K562 (cell line): ENCODE measurements at regions not wholly inside any gene's neighbourhood (a gene's known extent, or its start where the extent isn't known, plus 50 kb on each side); places are given as distances from the start of the nearest gene placed in this dataset.

Experiments
- ARHGAP35 ChIP-seq: fragments of 450-650 bp; IDR thresholded peaks from 2 replicates; pipeline ENCODE4 v1.6.1; 2018; ENCODE audit not compliant: partially characterized antibody
- ARID1B ChIP-seq: fragments of 450-650 bp; IDR thresholded peaks from 2 replicates; pipeline ENCODE4 v1.6.1; 2016; ENCODE audit warnings: antibody characterized with exemption, mild to moderate bottlenecking, inconsistent platforms
- BDP1 ChIP-seq: IDR thresholded peaks from 3 replicates; pipeline ENCODE4 v1.6.1; 2011; ENCODE audit not compliant: insufficient read length, insufficient read depth
- CREM ChIP-seq: IDR thresholded peaks from 2 replicates; pipeline ENCODE4 v1.6.1; 2014; ENCODE audit warnings: antibody characterized with exemption, low read depth
- JUN ChIP-seq, 2 experiments: sonication (generic) in 1 of 2; formaldehyde crosslinking in 1 of 2; IDR thresholded peaks; 2 replicates each; pipeline versions ENCODE4 v1.6.1 to v1.8.0; 2012 to 2022; ENCODE audit warnings: borderline replicate concordance in 2 of 2, mild to moderate bottlenecking in 2 of 2, improper control_type of control experiment in 1 of 2, low read depth in 1 of 2, low read length in 1 of 2, missing genetic modification reagents in 1 of 2
- JUND ChIP-seq, 2 experiments: IDR thresholded peaks; 2 replicates in 1 of 2; 3 replicates in 1 of 2; pipeline ENCODE4 v1.6.1; 2011; ENCODE audit warnings: borderline replicate concordance in 2 of 2, low read depth in 2 of 2, low read length in 2 of 2, improper control_type of control experiment in 1 of 2, missing biosample characterization in 1 of 2, missing genetic modification characterization in 1 of 2, missing genetic modification reagents in 1 of 2
- KAT8 ChIP-seq: fragments of 450-650 bp; IDR thresholded peaks from 2 replicates; pipeline ENCODE4 v1.6.1; 2016; ENCODE audit warnings: low read depth, mild to moderate bottlenecking
- NELFE ChIP-seq: IDR thresholded peaks from 2 replicates; pipeline ENCODE4 v1.6.1; 2011; ENCODE audit warnings: mild to moderate bottlenecking; ENCODE audit not compliant: insufficient read depth, insufficient read length
- PHB2 ChIP-seq: fragments of 450-650 bp; IDR thresholded peaks from 2 replicates; pipeline ENCODE4 v1.6.1; 2017; ENCODE audit warnings: low read depth
- RAD21 ChIP-seq, 2 experiments: fragments of 250-450 bp in 1 of 2; fragments of 450-650 bp in 1 of 2; sonication (Bioruptor Pico) in 1 of 2; formaldehyde crosslinking in 1 of 2; IDR thresholded peaks in 1 of 2; conservative IDR thresholded peaks in 1 of 2; 2 replicates each; pipeline versions ENCODE4 v1.4.0 to v1.8.0; 2020 to 2022; ENCODE audit warnings: mild to moderate bottlenecking in 2 of 2, moderate library complexity in 1 of 2
- RBM25 ChIP-seq: fragments of 200-400 bp; formaldehyde crosslinking; IDR thresholded peaks from 2 replicates; pipeline ENCODE4 v1.6.1; 2018; ENCODE audit warnings: low read length, low read depth, moderate library complexity; ENCODE audit not compliant: severe bottlenecking
- XRCC4 ChIP-seq: IDR thresholded peaks from one replicate; pipeline ENCODE4 v1.6.1; 2011; ENCODE audit not compliant: insufficient read depth, insufficient read length; ENCODE audit errors: extremely low read depth
- ZBTB11 ChIP-seq, 3 experiments: fragments of 200-800 bp in 1 of 3; fragments of 250-450 bp in 1 of 3; fragments of 450-650 bp in 1 of 3; sonication (Bioruptor Pico) in 1 of 3; sonication (Bioruptor generic) in 1 of 3; formaldehyde crosslinking in 1 of 3; IDR thresholded peaks; 2 replicates each; pipeline versions ENCODE4 v1.6.1 to v1.8.0; 2016 to 2022; ENCODE audit warnings: mild to moderate bottlenecking in 2 of 3, missing genetic modification characterization in 2 of 3, missing compliant biosample characterization in 1 of 3, moderate library complexity in 1 of 3
- ZNF347 ChIP-seq: fragments of 450-650 bp; formaldehyde crosslinking; IDR thresholded peaks from 2 replicates; pipeline ENCODE4 v1.4.0; 2020; ENCODE audit warnings: low read depth, mild to moderate bottlenecking, moderate library complexity
- ZNF407 ChIP-seq: fragments of 450-650 bp; IDR thresholded peaks from 2 replicates; pipeline ENCODE4 v1.6.1; 2016; ENCODE audit warnings: low read depth
- ZNF507 ChIP-seq: conservative IDR thresholded peaks from 2 replicates; pipeline ENCODE4 v1.6.1; 2017; ENCODE audit warnings: missing genetic modification characterization, missing compliant biosample characterization
- ZNF785 ChIP-seq: fragments of 250-450 bp; sonication (Bioruptor Pico); IDR thresholded peaks from 2 replicates; pipeline ENCODE4 v1.4.0; 2020; ENCODE audit warnings: mild to moderate bottlenecking

GRCh38 chr7:156192921-156193320 is 380.7 kb upstream of the SHH start (continued):
- TF ChIP-seq ARID1B (0 out of 2 replicates have a peak, but pooled peaks have one; percentile 12), ARHGAP35 (no peak), ZNF507 (tag) (no peak), RAD21 (CRISPR knock-in tag; conservative IDR thresholded peaks at IDR 0.05 in 1 of 2, IDR thresholded peaks at IDR 0.05 in 1 of 2) (no peak), XRCC4 (no peak), BDP1 (no peak), ZNF347 (no peak), ZBTB11 (CRISPR knock-in tag; IDR thresholded peaks at IDR 0.05) (no peak), CREM (no peak), RBM25 (no peak), KAT8 (no peak), JUND (IDR thresholded peaks at IDR 0.05; ENCODE audit: borderline replicate concordance, low read depth, low read length) (peak; percentile 63), JUND (tag; IDR thresholded peaks at IDR 0.05; ENCODE audit: borderline replicate concordance, low read depth, low read length) (peak; percentile 19; the same call in 1 of the 3 replicates), ZNF785 (no peak), JUN (IDR thresholded peaks at IDR 0.05; ENCODE audit: borderline replicate concordance, low read depth, low read length) (peak; percentile 18; the same call in 1 of the 2 replicates), JUN (CRISPR knock-in tag; IDR thresholded peaks at IDR 0.05; ENCODE audit: borderline replicate concordance) (no peak), PHB2 (no peak), NELFE (no peak), ZNF407 (no peak)
